Activated CD8-positive, alpha-beta T cell treated with anti-CD3 and anti-CD28 coated beads for 36 hours (primary cell): ENCODE measurements at regions not wholly inside any gene's neighbourhood (a gene's known extent, or its start where the extent isn't known, plus 50 kb on each side); places are given as distances from the start of the nearest gene placed in this dataset.

Experiments used
- ATAC-seq: fragments of 200-7000 bp; cut with Tn5 transposase; one replicate; pipeline ENCODE4 v1.10.0; 2021; ENCODE audit warnings: mild to moderate bottlenecking, moderate library complexity
- CTCF ChIA-PET: fragments of 350-600 bp; sonication (Branson Sonifier 250); formaldehyde crosslinking; loops from one replicate; lab custom pipeline; 2021; ENCODE audit warnings: antibody characterized with exemption; lab: Charles Lee
- POLR2A ChIA-PET: fragments of 350-600 bp; sonication (Branson Sonifier 250); formaldehyde crosslinking; loops from one replicate; lab custom pipeline; 2021; ENCODE audit warnings: antibody characterized with exemption; lab: Charles Lee
- DNase-seq: peaks from one replicate; pipeline ENCODE4 v3.0.0-alpha.2; 2020
- H3K27ac Mint-ChIP-seq: one replicate; pipeline ENCODE4 v1.8.0; 2021; ENCODE audit warnings: mild to moderate bottlenecking, mixed read lengths
- H3K27me3 Mint-ChIP-seq: one replicate; pipeline ENCODE4 v1.8.0; 2021; ENCODE audit warnings: mixed read lengths
- H3K36me3 Mint-ChIP-seq: one replicate; pipeline ENCODE4 v1.8.0; 2021; ENCODE audit warnings: low read depth, mixed read lengths
- H3K4me1 Mint-ChIP-seq: one replicate; pipeline ENCODE4 v1.8.0; 2021; ENCODE audit warnings: low read depth, mixed read lengths
- H3K4me3 Mint-ChIP-seq: one replicate; pipeline ENCODE4 v1.8.0; 2021; ENCODE audit warnings: mild to moderate bottlenecking, moderate library complexity, mixed read lengths
- H3K9me3 Mint-ChIP-seq: one replicate; pipeline ENCODE4 v1.8.0; 2021; ENCODE audit warnings: mixed read lengths
- CTCF ChIP-seq: fragments of 200-600 bp; IDR thresholded peaks from one replicate; pipeline ENCODE4 v1.8.0; 2022; ENCODE audit warnings: antibody characterized with exemption, mild to moderate bottlenecking
- intact Hi-C: fragments of 100-400 bp; cut with micrococcal nuclease; formaldehyde crosslinking; loops from one replicate; pipeline ENCODE4 v1.10.0; 2022

- H3K4me3 Mint-ChIP-seq, result no peak overlapping the region
- H3K36me3 Mint-ChIP-seq, result peaks cover 43% of the 10 kb centered on the region
- ATAC-seq, result no peak
- POLR2A ChIA-PET, result interaction anchor here (0.5 kb wide), 1 partner anchor 16 kb away, joined by 3 read pairs; no protein-coding TSS in a partner anchor
- H3K27ac Mint-ChIP-seq, result no peak overlapping the region
- DNase-seq, result no peak
- peaks cover 31% of the 10 kb centered on the region for H3K4me1 Mint-ChIP-seq
- no peaks in the 10 kb centered on the region for H3K27me3 Mint-ChIP-seq
- TF ChIP-seq CTCF, result no peak
- no peaks in the 10 kb centered on the region for H3K9me3 Mint-ChIP-seq
- intact Hi-C loops, result no loop called here
- CTCF ChIA-PET, result interaction anchor here (1.4 to 1.6 kb wide), 2 partner anchors 11 to 89 kb away, joined by 3 read pairs; no protein-coding TSS in a partner anchor
Measured at GRCh38 chr17:77488531-77489238, 347.9 kb downstream of the SEC14L1 start.

GRCh38 chr17:77489239-77489892, 348.6 kb downstream of the SEC14L1 start:
- no peak for TF ChIP-seq CTCF
- Mint-ChIP-seq H3K4me1 (peaks cover 34% of the 10 kb centered on the region), H3K27me3 (no peaks in the 10 kb centered on the region), H3K36me3 (peaks cover 43% of the 10 kb centered on the region), H3K27ac (no peak overlapping the region), H3K4me3 (no peak overlapping the region), H3K9me3 (no peaks in the 10 kb centered on the region)
- ATAC-seq (no peak), DNase-seq (no peak)
- ChIA-PET CTCF (interaction anchor here (1.3 to 4.2 kb wide), 4 partner anchors 11 to 89 kb away, joined by 3 to 17 read pairs (median 3); no protein-coding TSS in a partner anchor), POLR2A (interaction anchor here (1.2 to 1.6 kb wide), 4 partner anchors 11 to 32 kb away, joined by 3 to 5 read pairs (median 3); no protein-coding TSS in a partner anchor)
- intact Hi-C loops, result no loop called here

GRCh38 chr17:77489893-77490255, 349.1 kb downstream of the SEC14L1 start:
- DNase-seq (no peak), ATAC-seq (no peak)
- TF ChIP-seq CTCF, result no peak
- no peaks in the 10 kb centered on the region for H3K27me3 Mint-ChIP-seq
- ChIA-PET POLR2A (interaction anchor here (0.6 to 1.6 kb wide), 6 partner anchors 12 to 780 kb away, joined by 3 to 5 read pairs (median 3); no protein-coding TSS in a partner anchor), CTCF (interaction anchor here (1.3 to 4.2 kb wide), 3 partner anchors 11 to 90 kb away, joined by 3 to 17 read pairs (median 3); no protein-coding TSS in a partner anchor)
- intact Hi-C loops, result no loop called here
- no peak overlapping the region for H3K27ac Mint-ChIP-seq
- H3K36me3 Mint-ChIP-seq, result peaks cover 44% of the 10 kb centered on the region
- no peaks in the 10 kb centered on the region for H3K9me3 Mint-ChIP-seq
- peaks cover 38% of the 10 kb centered on the region for H3K4me1 Mint-ChIP-seq
- no peak overlapping the region for H3K4me3 Mint-ChIP-seq

- Mint-ChIP-seq H3K4me1 (peaks cover 42% of the 10 kb centered on the region), H3K27ac (no peak overlapping the region), H3K4me3 (no peak overlapping the region), H3K36me3 (peaks cover 50% of the 10 kb centered on the region), H3K27me3 (no peaks in the 10 kb centered on the region), H3K9me3 (no peaks in the 10 kb centered on the region)
- ATAC-seq (no peak), DNase-seq (no peak)
- no peak for TF ChIP-seq CTCF
- ChIA-PET CTCF (interaction anchor here (1.3 to 4.2 kb wide), 3 partner anchors 11 to 90 kb away, joined by 3 to 17 read pairs (median 8); no protein-coding TSS in a partner anchor), POLR2A (interaction anchor here (0.6 to 1.6 kb wide), 7 partner anchors 13 to 780 kb away, joined by 3 to 5 read pairs (median 3); no protein-coding TSS in a partner anchor)
- intact Hi-C loops, result no loop called here
Measured at GRCh38 chr17:77490361-77491183, 349.8 kb downstream of the SEC14L1 start.
